HEK293T (cell line): ENCODE measurements at regions not wholly inside any gene's neighbourhood (a gene's known extent, or its start where the extent isn't known, plus 50 kb on each side); places are given as distances from the start of the nearest gene placed in this dataset.

Experiments used
- CTCF ChIA-PET: fragments of 350-600 bp; formaldehyde crosslinking; extraction: SDS; loops from one replicate; lab custom pipeline; 2021; ENCODE audit warnings: antibody characterized with exemption, inconsistent platforms; lab: Yijun Ruan, JAX
- POLR2A ChIA-PET: fragments of 350-600 bp; formaldehyde crosslinking; extraction: SDS; loops from one replicate; lab custom pipeline; 2020; ENCODE audit warnings: antibody characterized with exemption, inconsistent platforms; lab: Yijun Ruan, JAX
- DNase-seq: peaks from one replicate; pipeline ENCODE4 v3.0.0; 2012; ENCODE audit warnings: mixed read lengths; ENCODE audit errors: extremely low spot score
- ARNT ChIP-seq: fragments of 450-650 bp; IDR thresholded peaks from 2 replicates; pipeline ENCODE4 v1.6.1; 2017; ENCODE audit warnings: mild to moderate bottlenecking
- BHLHE40 ChIP-seq: fragments of 450-650 bp; IDR thresholded peaks from 2 replicates; pipeline ENCODE4 v1.6.1; 2016; ENCODE audit warnings: mild to moderate bottlenecking, moderate library complexity, borderline replicate concordance
- CTBP1 ChIP-seq: fragments of 450-650 bp; IDR thresholded peaks from 2 replicates; pipeline ENCODE4 v1.6.1; 2016; ENCODE audit warnings: borderline replicate concordance
- ELF4 ChIP-seq: fragments of 450-650 bp; IDR thresholded peaks from 2 replicates; pipeline ENCODE4 v1.6.1; 2017; ENCODE audit warnings: antibody characterized with exemption
- FOXA1 ChIP-seq: fragments of 450-650 bp; IDR thresholded peaks from 2 replicates; pipeline ENCODE4 v1.6.1; 2016; ENCODE audit warnings: mild to moderate bottlenecking
- FOXK2 ChIP-seq: fragments of 450-650 bp; IDR thresholded peaks from 2 replicates; pipeline ENCODE4 v1.6.1; 2016; ENCODE audit warnings: mild to moderate bottlenecking
- FOXM1 ChIP-seq: fragments of 450-650 bp; IDR thresholded peaks from 2 replicates; pipeline ENCODE4 v1.6.1; 2017; ENCODE audit warnings: mild to moderate bottlenecking, borderline replicate concordance
- HDGF ChIP-seq: fragments of 450-650 bp; IDR thresholded peaks from 2 replicates; pipeline ENCODE4 v1.6.1; 2017; ENCODE audit warnings: antibody characterized with exemption, borderline replicate concordance
- L3MBTL2 ChIP-seq: fragments of 450-650 bp; conservative IDR thresholded peaks from 2 replicates; pipeline ENCODE4 v1.6.1; 2016; ENCODE audit warnings: mild to moderate bottlenecking
- LEF1 ChIP-seq: fragments of 450-650 bp; IDR thresholded peaks from 2 replicates; pipeline ENCODE4 v1.6.1; 2017; ENCODE audit warnings: mild to moderate bottlenecking, borderline replicate concordance
- NFRKB ChIP-seq: fragments of 450-650 bp; IDR thresholded peaks from 2 replicates; pipeline ENCODE4 v1.6.1; 2016; ENCODE audit warnings: mild to moderate bottlenecking, moderate library complexity
- PKNOX1 ChIP-seq: fragments of 450-650 bp; IDR thresholded peaks from 2 replicates; pipeline ENCODE4 v1.6.1; 2016
- SP1 ChIP-seq: fragments of 450-650 bp; IDR thresholded peaks from 2 replicates; pipeline ENCODE4 v1.6.1; 2017
- SUZ12 ChIP-seq: fragments of 450-650 bp; IDR thresholded peaks from 2 replicates; pipeline ENCODE4 v1.6.1; 2016; ENCODE audit warnings: mild to moderate bottlenecking
- TARDBP ChIP-seq: fragments of 450-650 bp; IDR thresholded peaks from 2 replicates; pipeline ENCODE4 v1.6.1; 2016
- ZNF384 ChIP-seq: fragments of 450-650 bp; IDR thresholded peaks from 2 replicates; pipeline ENCODE4 v1.6.1; 2016

- DNase-seq: no peak
- ChIA-PET CTCF (no interaction called here), POLR2A (no interaction called here)
- TF ChIP-seq SUZ12 (no peak), NFRKB (no peak), L3MBTL2 (no peak), HDGF (no peak), BHLHE40 (no peak), TARDBP (no peak), ARNT (no peak), CTBP1 (no peak)
Measured at GRCh38 chr15:35618260-35619188, 72.6 kb upstream of the DPH6 start.

DNA sequence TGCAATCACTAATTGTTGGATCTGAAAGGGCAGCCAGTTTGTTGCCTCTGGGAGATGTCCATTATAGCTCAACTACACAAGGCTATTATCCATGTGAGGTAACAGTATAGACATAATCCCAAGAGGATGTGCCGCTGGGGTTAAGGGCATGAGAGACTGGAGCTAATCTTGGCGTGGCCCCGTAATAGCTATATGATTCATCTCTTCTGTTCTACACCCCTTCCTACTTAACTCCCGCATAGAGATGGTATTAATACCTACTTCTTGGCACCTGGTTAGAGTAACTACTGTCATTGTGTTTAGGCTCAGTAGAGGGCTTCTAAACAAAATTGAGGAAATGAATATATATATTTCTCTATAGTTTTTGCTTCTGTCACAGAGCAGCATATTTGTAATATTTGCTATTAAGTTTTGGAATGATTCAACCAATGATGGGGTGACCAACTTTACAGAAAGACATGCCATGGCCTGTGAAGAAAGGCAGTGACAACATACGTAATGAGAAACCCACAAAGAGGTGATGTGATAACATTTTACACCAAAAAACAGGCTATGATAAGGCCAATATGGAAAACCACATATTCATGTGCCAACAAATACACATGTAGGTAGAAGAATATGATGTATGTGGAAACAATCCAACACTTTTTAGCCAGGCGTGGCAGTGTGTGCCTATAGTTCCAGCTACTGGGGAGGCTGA is 76.8 kb upstream of the DPH6 start:
- ChIA-PET POLR2A (no interaction called here), CTCF (no interaction called here)
- TF ChIP-seq SUZ12 (no peak), NFRKB (no peak), PKNOX1 (no peak), BHLHE40 (no peak), L3MBTL2 (no peak), ARNT (no peak), FOXK2 (no peak), FOXM1 (no peak), FOXA1 (no peak), ELF4 (no peak), ZNF384 (no peak), TARDBP (no peak), LEF1 (no peak), HDGF (no peak), SP1 (no peak), CTBP1 (no peak)
- no peak for DNase-seq

DNA sequence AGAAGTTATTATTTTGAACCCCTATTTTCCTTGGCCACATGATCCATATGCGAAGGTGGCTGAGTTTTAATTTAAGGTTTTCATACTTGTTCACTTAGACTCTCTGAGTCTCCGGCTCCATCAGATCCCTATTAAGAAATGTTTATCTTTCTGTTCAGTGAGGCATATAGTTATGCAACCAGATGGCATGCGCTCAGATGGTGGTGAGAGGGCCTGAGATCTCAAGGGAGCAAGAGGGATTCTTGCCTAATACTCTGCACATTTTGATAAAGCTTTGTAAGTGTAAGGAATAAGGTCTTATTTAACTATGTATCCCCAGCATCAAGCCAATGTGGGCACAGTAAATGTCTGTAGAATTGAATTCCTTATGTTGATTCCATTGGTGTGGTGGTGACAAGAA is 78.9 kb upstream of the DPH6 start:
- POLR2A ChIA-PET: no interaction called here
- CTCF ChIA-PET: interaction anchor here (0.6 kb wide), 1 partner anchor 32 kb away, joined by 3 read pairs; no protein-coding TSS in a partner anchor
- TF ChIP-seq CTBP1: no peak
- no peak for TF ChIP-seq BHLHE40
- no peak for TF ChIP-seq ARNT
- no peak for DNase-seq

DNA sequence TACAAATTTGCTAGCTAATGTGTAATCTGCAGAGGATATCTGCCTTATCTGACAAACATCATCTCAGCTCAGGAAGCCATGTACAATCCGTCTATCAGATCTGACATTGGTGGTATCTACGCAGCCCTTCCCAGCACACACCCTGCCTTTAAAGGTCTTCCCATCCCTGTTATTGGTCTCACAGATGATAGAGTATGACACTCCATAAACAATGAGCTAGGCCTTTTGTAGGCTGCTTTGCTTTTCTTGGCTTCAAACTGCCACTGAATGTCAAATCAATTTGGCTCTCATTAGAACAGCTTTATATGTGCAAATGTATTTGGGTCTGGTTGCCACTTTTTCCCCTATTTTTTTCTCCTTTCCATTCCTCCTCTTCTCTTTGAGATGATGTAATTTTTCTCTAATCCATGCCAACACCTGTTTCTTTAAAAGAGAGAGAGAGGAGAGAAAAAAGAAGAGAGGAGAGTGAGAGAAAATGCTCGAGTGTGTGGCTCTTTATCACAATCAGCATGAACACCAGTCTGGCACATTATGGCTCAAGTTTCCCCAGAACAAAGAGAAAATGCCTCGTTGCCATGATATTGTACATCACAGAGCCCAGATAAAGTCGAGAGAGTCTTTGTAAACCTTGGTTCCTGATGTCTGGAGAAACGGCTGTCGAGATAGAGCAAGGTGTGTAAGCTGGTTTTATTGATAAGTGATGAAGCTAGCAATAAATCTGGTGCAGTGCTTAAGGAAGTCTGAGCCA is 80.8 kb upstream of the DPH6 start:
- CTCF ChIA-PET: interaction anchor here (0.6 kb wide), 1 partner anchor 144 kb away, joined by 3 read pairs; no protein-coding TSS in a partner anchor
- DNase-seq: no peak
- TF ChIP-seq TARDBP (no peak), L3MBTL2 (no peak)
- POLR2A ChIA-PET: no interaction called here

- ChIA-PET CTCF (no interaction called here), POLR2A (no interaction called here)
- no peak for DNase-seq
- no peak for TF ChIP-seq ARNT
- TF ChIP-seq SP1: no peak
- no peak for TF ChIP-seq BHLHE40
- no peak for TF ChIP-seq ELF4
- TF ChIP-seq FOXK2: no peak
- TF ChIP-seq CTBP1: no peak
- no peak for TF ChIP-seq HDGF
- TF ChIP-seq LEF1: no peak
- TF ChIP-seq PKNOX1: no peak
- no peak for TF ChIP-seq SUZ12
- TF ChIP-seq TARDBP: no peak
- TF ChIP-seq L3MBTL2: no peak
- TF ChIP-seq FOXA1: no peak
- TF ChIP-seq FOXM1: no peak
- TF ChIP-seq NFRKB: no peak
Measured at GRCh38 chr15:35627696-35628095, 81.7 kb upstream of the DPH6 start.

GRCh38 chr15:35629766-35630165 is 83.8 kb upstream of the DPH6 start:
- ChIA-PET POLR2A (no interaction called here), CTCF (no interaction called here)
- TF ChIP-seq NFRKB (no peak), FOXA1 (no peak), CTBP1 (no peak), ZNF384 (no peak), BHLHE40 (no peak), ELF4 (no peak), HDGF (no peak), TARDBP (no peak), SP1 (no peak), PKNOX1 (no peak), FOXK2 (no peak), ARNT (no peak), L3MBTL2 (no peak), LEF1 (no peak)
- DNase-seq: no peak
